Pons (tissue), 1 donor: ENCODE measurements at regions not wholly inside any gene's neighbourhood (a gene's known extent, or its start where the extent isn't known, plus 50 kb on each side); places are given as distances from the start of the nearest gene placed in this dataset.

Experiments used
- DNase-seq: peaks from one replicate; pipeline ENCODE4 v3.0.0-alpha.2; 2016; ENCODE audit warnings: low spot score

DNA sequence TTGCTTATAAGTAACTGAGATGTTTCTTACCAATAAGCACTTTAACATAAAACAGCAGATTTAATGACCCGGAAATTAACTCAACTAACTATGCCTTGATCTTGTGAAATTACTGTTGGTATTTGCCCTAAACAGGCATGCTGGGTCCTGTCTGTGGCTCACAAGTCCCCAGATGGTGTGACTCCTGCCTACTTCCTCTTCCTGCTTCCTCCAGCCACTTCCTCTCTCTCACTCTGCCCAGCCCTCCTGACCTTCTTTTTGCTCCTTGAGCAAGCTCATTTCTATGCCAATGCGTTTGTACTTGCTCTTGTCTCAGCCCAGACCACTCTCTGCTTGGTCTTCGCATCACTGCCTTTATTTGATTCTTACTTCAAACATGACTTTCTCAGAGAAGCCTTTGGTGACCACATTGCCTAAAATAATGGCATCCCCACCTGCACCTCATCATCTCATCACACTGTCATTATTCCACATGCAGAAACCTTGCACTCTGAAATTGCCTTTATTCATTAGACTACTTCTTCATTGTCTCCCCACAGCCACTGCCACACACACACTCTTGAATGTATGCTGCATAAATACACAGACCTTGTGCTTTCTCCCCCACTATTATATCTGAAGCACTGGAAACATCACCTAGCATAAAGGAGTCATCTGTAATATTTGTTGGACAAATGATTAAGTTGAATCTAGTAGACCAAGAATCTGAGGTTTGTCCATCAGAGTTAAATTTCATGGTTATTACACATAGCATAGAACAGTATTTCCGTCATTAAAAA is 256.3 kb upstream of the SEMA6D start:
- DNase-seq: peak; percentile 15

GRCh38 chr15:47461652-47462141 is 255.6 kb upstream of the SEMA6D start:
- no peak for DNase-seq

DNA sequence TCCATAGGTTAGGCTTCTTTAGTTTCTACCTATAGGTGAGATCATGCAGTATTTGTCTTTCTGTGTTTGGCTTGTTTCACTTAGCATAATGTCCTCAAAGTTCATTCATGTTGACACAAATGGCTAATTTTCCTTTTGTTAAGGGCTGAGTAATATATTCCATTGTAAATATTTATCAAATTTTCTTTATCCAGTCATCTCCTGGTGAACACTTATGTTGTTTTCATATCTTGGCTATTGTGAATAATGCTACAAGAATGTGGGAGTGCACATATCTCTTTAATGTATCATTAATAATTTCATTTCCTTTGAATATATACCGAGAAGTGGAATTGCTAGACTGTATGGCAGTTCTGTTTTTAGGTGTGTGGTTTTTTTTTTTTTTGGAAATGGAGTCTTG is 250.9 kb upstream of the SEMA6D start:
- no peak for DNase-seq

DNA sequence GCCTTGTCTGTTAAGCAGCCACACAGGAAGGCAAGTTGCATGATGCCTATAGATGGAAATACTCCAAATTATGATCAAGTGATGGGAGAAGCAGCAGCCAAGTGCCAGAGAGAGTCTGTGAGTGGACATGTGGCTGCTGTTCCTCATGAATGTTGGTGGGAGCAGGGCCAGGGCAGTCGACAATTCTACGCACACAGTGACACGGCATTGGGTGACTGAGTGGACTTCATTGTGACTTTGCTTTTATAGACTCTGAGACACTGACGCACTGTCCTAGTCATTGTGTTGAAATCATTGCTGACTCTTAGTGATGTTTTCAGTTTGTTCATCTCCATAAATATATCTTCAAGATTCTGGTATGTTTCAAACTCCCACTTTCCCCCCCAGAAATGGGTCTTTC is 246.3 kb upstream of the SEMA6D start:
- DNase-seq: no peak

DNA sequence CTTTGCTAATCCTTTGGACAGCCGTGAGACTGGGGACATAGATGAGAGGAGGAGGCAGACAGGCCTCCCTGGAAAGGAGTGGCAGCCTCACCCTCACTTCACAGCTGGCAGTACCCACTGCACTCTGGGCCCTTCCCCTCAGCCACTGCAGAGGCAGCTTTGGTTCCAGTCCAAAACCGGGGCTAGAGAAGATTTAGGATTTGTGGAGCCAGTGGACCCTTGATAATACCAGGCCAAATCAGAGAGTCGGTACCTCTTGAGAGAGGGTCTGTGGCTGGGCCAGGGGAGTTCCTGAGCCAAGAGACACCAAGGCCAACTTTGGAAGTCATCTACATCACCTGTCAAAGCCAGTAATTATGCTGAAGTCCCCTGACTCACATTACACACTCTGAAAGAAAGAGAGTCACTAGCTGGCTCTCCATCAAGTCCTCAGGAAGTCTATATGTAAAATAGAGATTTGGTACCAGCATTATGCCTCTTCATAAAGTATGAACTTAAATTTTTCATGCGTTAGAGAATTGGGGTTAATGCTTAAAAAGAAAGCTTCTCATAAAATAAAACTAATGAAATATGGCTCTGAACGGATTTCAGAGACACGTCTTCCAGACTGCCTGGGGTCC is 244.1 kb upstream of the SEMA6D start:
- DNase-seq: no peak

GRCh38 chr15:47473832-47474231 is 243.5 kb upstream of the SEMA6D start:
- DNase-seq: peak; percentile 69

DNA sequence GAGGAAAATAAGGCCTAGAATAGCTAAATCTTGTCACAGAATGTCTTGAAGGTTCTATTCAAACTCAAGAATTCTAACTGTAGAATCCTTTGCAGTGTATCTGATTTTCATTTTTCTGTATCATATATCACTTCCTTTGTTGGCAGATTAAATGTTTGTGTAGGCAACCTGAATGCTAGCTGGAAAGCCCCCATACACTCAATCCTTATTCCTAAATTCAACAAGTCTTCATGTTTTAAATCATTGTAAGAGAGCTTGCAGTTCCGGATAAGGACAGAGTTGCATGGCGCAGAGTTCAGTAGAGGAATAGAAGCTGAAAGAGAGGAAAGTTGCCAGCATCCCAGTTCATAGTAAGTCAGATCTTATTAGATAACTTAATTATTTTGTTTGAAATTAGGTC is 242.0 kb upstream of the SEMA6D start:
- DNase-seq: no peak

- no peak for DNase-seq
These were observed 240.0 kb upstream of the SEMA6D start for GRCh38 chr15:47477341-47477740.

- no peak for DNase-seq
These were observed 233.2 kb upstream of the SEMA6D start for GRCh38 chr15:47484059-47484458.

GRCh38 chr15:47484997-47485396 is 232.3 kb upstream of the SEMA6D start:
- no peak for DNase-seq

GRCh38 chr15:47485419-47485818 is 231.9 kb upstream of the SEMA6D start:
- no peak for DNase-seq

DNA sequence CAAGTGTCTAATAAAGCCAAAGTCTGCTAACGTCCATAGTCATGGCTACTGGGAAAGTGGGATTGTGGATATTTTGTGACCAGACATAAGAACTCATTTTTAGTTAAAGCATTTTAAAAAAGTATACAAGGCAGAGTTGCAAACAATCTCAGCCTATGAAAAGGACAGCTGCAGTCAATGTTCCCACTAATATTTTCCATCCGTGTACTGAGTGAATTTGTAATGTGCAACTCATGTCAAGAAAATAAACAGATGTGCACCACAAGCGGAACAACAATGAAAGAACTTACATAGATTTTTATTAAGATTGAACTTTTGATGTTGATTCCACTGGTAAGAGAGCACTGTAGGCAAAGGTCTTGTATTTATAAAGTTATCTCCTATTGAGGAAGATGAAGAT is 231.3 kb upstream of the SEMA6D start:
- no peak for DNase-seq

GRCh38 chr15:47492195-47492594 is 225.1 kb upstream of the SEMA6D start:
- no peak for DNase-seq

- DNase-seq: no peak
These were observed 223.7 kb upstream of the SEMA6D start for GRCh38 chr15:47493357-47494247.

GRCh38 chr15:47496343-47497185 is 220.7 kb upstream of the SEMA6D start:
- DNase-seq: no peak

- DNase-seq: no peak
These were observed 216.5 kb upstream of the SEMA6D start for GRCh38 chr15:47500842-47501241.

DNA sequence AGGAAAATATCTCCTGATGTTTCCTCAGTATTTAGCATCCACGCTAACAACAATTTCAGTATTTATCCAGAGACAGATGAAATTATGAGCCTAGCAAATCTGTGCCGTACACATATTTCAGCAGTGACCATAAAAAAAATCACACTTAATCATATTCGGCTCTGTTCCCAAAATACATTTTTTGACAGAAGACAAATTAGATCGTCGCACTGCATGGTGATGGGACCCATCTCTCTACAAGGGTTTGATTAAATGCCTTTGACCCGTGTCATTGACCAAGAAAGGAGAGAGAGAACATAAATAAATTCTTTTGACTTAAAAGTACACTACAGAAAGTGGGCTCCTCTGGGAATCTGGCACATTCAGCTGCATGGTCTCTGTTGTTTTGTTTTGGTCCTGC is 215.3 kb upstream of the SEMA6D start:
- DNase-seq: no peak

DNA sequence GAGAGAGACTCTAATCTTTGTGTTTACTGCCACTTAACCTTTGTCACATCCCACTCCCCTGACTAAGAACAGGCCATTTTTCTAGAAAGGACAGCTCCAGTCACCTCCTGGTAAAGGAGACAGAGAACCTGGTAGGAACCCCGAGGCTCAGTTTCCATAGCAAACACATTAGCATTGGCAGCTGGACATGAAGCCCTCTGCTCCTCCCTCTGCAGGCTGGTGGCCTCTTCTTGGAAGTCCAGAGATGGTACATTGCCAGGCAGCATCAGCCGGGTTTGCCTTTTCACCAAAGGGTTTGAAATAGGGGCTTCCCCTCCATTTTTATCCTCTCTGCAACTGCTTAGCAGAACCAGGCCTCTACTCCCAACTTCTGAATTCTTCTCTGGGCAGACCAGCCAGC is 213.4 kb upstream of the SEMA6D start:
- DNase-seq: peak; percentile 28

DNA sequence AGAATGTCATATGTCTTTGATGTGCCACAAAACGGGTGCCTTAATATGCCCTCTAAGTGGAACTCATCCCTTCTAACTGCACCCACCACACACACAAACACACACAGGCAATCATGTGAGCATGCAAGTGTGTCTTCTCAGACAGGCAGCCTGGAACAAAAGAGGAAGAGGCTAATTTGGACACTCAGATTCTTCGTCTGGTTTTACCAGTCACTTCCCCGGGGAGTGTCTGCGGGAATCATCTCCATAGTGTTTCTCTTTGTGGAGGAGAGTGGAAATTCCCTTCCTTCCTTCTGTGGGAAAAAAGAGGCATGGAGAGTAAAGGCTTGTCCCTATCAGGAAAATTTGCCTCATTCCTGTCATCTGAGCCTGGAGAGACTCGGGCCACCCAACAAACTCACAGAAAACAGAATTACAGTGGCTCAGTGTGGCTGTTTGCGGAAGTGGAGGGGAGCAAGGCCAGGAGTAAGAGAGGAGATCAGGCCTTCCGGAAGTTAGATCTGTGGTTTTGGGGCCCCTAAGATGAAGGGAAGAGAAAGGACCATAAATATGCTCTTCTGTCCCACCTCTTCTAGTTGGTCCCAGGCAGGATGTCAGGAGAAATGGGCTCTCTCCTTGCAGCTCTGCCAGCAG is 212.6 kb upstream of the SEMA6D start:
- DNase-seq: peak; percentile 78

- no peak for DNase-seq
These were observed 211.5 kb upstream of the SEMA6D start for GRCh38 chr15:47505712-47506328.
